ENCODE measurements at regions not wholly inside any gene's neighbourhood (a gene's known extent, or its start where the extent isn't known, plus 50 kb on each side); places are given as distances from the start of the nearest gene placed in this dataset.

DNA sequence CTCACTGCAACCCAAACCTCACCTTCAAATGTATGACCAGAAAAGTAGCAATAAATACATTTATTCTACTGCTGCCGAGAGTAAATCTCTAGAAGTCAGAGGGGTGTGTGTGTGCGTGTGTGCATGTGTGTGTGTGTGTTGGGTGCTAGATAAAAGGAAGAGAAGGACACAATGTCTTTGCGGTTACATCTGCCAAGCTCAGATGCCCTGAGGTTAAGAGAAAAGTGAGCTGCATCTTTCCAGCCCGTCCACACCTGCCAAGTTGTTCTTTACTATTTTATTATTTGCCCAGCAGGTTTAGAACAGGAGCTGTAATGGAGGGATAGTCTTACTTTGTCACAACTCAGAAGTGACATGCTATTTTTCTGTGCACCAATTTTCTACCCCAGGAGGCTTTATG, 54.5 kb upstream of the ANKFN1 start:
- TF ChIP-seq YY1 (IDR thresholded peaks at IDR 0.05; ENCODE audit: low read depth, low read length) (no peak), CTCF (IDR thresholded peaks at IDR 0.05 in 2 of 3, conservative IDR thresholded peaks at IDR 0.05 in 1 of 3; ENCODE audit: control insufficient read depth in 2 of 3, extremely low read depth in 1 of 3, insufficient read depth in 1 of 3, low read depth in 3 of 3, low read length in 3 of 3) (no peak), PAX5 (IDR thresholded peaks at IDR 0.05; ENCODE audit: borderline replicate concordance, low read depth, low read length) (no peak), EP300 (IDR thresholded peaks at IDR 0.05; ENCODE audit: borderline replicate concordance in 1 of 2, control insufficient read depth in 1 of 2, low read depth in 2 of 2, low read length in 2 of 2) (no peak), BRCA1 (IDR thresholded peaks at IDR 0.05; ENCODE audit: low read depth, low read length) (no peak), EZH2 (IDR thresholded peaks at IDR 0.05; ENCODE audit: borderline replicate concordance, control insufficient read depth, low read depth, low read length) (no peak), PBX3 (IDR thresholded peaks at IDR 0.05; ENCODE audit: insufficient replicate concordance, low read depth, low read length) (no peak), ASH2L (IDR thresholded peaks at IDR 0.05; ENCODE audit: borderline replicate concordance, low read depth) (no peak)
- TF ChIP-seq, protein P1, sequence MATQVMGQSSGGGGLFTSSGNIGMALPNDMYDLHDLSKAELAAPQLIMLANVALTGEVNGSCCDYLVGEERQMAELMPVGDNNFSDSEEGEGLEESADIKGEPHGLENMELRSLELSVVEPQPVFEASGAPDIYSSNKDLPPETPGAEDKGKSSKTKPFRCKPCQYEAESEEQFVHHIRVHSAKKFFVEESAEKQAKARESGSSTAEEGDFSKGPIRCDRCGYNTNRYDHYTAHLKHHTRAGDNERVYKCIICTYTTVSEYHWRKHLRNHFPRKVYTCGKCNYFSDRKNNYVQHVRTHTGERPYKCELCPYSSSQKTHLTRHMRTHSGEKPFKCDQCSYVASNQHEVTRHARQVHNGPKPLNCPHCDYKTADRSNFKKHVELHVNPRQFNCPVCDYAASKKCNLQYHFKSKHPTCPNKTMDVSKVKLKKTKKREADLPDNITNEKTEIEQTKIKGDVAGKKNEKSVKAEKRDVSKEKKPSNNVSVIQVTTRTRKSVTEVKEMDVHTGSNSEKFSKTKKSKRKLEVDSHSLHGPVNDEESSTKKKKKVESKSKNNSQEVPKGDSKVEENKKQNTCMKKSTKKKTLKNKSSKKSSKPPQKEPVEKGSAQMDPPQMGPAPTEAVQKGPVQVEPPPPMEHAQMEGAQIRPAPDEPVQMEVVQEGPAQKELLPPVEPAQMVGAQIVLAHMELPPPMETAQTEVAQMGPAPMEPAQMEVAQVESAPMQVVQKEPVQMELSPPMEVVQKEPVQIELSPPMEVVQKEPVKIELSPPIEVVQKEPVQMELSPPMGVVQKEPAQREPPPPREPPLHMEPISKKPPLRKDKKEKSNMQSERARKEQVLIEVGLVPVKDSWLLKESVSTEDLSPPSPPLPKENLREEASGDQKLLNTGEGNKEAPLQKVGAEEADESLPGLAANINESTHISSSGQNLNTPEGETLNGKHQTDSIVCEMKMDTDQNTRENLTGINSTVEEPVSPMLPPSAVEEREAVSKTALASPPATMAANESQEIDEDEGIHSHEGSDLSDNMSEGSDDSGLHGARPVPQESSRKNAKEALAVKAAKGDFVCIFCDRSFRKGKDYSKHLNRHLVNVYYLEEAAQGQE (IDR thresholded peaks at IDR 0.05; ENCODE audit: low read depth, low read length), result no peak
- TF ChIP-seq, protein P2, sequence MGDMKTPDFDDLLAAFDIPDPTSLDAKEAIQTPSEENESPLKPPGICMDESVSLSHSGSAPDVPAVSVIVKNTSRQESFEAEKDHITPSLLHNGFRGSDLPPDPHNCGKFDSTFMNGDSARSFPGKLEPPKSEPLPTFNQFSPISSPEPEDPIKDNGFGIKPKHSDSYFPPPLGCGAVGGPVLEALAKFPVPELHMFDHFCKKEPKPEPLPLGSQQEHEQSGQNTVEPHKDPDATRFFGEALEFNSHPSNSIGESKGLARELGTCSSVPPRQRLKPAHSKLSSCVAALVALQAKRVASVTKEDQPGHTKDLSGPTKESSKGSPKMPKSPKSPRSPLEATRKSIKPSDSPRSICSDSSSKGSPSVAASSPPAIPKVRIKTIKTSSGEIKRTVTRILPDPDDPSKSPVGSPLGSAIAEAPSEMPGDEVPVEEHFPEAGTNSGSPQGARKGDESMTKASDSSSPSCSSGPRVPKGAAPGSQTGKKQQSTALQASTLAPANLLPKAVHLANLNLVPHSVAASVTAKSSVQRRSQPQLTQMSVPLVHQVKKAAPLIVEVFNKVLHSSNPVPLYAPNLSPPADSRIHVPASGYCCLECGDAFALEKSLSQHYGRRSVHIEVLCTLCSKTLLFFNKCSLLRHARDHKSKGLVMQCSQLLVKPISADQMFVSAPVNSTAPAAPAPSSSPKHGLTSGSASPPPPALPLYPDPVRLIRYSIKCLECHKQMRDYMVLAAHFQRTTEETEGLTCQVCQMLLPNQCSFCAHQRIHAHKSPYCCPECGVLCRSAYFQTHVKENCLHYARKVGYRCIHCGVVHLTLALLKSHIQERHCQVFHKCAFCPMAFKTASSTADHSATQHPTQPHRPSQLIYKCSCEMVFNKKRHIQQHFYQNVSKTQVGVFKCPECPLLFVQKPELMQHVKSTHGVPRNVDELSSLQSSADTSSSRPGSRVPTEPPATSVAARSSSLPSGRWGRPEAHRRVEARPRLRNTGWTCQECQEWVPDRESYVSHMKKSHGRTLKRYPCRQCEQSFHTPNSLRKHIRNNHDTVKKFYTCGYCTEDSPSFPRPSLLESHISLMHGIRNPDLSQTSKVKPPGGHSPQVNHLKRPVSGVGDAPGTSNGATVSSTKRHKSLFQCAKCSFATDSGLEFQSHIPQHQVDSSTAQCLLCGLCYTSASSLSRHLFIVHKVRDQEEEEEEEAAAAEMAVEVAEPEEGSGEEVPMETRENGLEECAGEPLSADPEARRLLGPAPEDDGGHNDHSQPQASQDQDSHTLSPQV (IDR thresholded peaks at IDR 0.05), result no peak
